CD14-positive monocyte (primary cell): ENCODE measurements at regions not wholly inside any gene's neighbourhood (a gene's known extent, or its start where the extent isn't known, plus 50 kb on each side); places are given as distances from the start of the nearest gene placed in this dataset.

Experiments
- DNase-seq, 3 donors: peaks; one replicate each; pipeline ENCODE4 v3.0.0-alpha.2; 2011 to 2022
- H2AFZ ChIP-seq: 2 replicates; pipeline ENCODE4 v1.6.0; 2012; ENCODE audit warnings: mild to moderate bottlenecking, low read depth, low read length, inconsistent platforms; ENCODE audit not compliant: insufficient read depth, poor library complexity, severe bottlenecking
- H3K27ac ChIP-seq, 2 donors: 1 replicate in 1 of 2; 2 replicates in 1 of 2; pipeline ENCODE4 v1.5.1; 2012 to 2013; ENCODE audit warnings: low read length in 2 of 2, control low read depth in 1 of 2, inconsistent platforms in 1 of 2, low read depth in 1 of 2, mild to moderate bottlenecking in 1 of 2
- H3K27me3 ChIP-seq, 2 donors: one replicate each; pipeline versions ENCODE4 v1.6.0 to v1.6.1; 2011 to 2013; ENCODE audit warnings: low read length in 2 of 2; ENCODE audit not compliant: control insufficient read depth in 2 of 2, insufficient read depth in 2 of 2
- H3K36me3 ChIP-seq, 2 donors: replicated peaks in 1 of 2; 1 replicate in 1 of 2; 2 replicates in 1 of 2; pipeline versions ENCODE4 v1.5.1 to v1.6.1; 2012 to 2013; ENCODE audit warnings: low read length in 2 of 2, control low read depth in 1 of 2, inconsistent platforms in 1 of 2, mild to moderate bottlenecking in 1 of 2; ENCODE audit not compliant: insufficient read depth in 2 of 2, control insufficient read depth in 1 of 2
- H3K4me1 ChIP-seq, 2 donors: 1 replicate in 1 of 2; 2 replicates in 1 of 2; pipeline versions ENCODE4 v1.5.1 to v1.6.1; 2012 to 2013; ENCODE audit warnings: low read length in 2 of 2, control low read depth in 1 of 2, inconsistent platforms in 1 of 2, mild to moderate bottlenecking in 1 of 2, moderate library complexity in 1 of 2; ENCODE audit not compliant: insufficient read depth in 2 of 2, control insufficient read depth in 1 of 2
- H3K4me2 ChIP-seq: replicated peaks from 2 replicates; pipeline ENCODE3; 2012; ENCODE audit warnings: low read length, moderate library complexity, mild to moderate bottlenecking; ENCODE audit not compliant: poor library complexity, severe bottlenecking; ENCODE audit errors: extremely low read depth
- H3K4me3 ChIP-seq, 3 experiments: fragments of 200-600 bp in 1 of 3; sonication (generic) in 1 of 3; replicated peaks in 1 of 3; 1 replicate in 2 of 3; 2 replicates in 1 of 3; pipeline ENCODE4 v1.5.1; 2011 to 2013; ENCODE audit warnings: low read length in 3 of 3, mild to moderate bottlenecking in 3 of 3, control low read depth in 2 of 3, low read depth in 2 of 3, inconsistent platforms in 1 of 3, moderate library complexity in 1 of 3
- H3K79me2 ChIP-seq: 2 replicates; pipeline ENCODE4 v1.6.0; 2012; ENCODE audit warnings: mild to moderate bottlenecking, control low read depth, inconsistent platforms, low read length, moderate library complexity; ENCODE audit not compliant: insufficient read depth
- H3K9ac ChIP-seq: 2 replicates; pipeline ENCODE4 v1.6.0; 2017; ENCODE audit warnings: low read length, mild to moderate bottlenecking; ENCODE audit not compliant: insufficient read depth, poor library complexity, severe bottlenecking
- H3K9me3 ChIP-seq, 2 donors: replicated peaks in 1 of 2; 1 replicate in 1 of 2; 2 replicates in 1 of 2; pipeline versions ENCODE4 v1.5.1 to v1.6.1; 2012 to 2013; ENCODE audit warnings: low read length in 2 of 2, control low read depth in 1 of 2; ENCODE audit not compliant: control insufficient read depth in 1 of 2, insufficient read depth in 1 of 2
- H4K20me1 ChIP-seq: 2 replicates; pipeline ENCODE4 v1.6.0; 2012; ENCODE audit warnings: mild to moderate bottlenecking, low read length, control low read depth, moderate library complexity; ENCODE audit not compliant: insufficient read depth
- H3K27ac Mint-ChIP-seq, 7 donors: one replicate each; pipeline ENCODE4 v1.8.0; 2020; ENCODE audit warnings: mild to moderate bottlenecking in 7 of 7, mixed read lengths in 7 of 7, moderate library complexity in 6 of 7, inconsistent platforms in 2 of 7
- H3K27me3 Mint-ChIP-seq, 3 donors: one replicate each; pipeline ENCODE4 v1.8.0; 2021 to 2022; ENCODE audit warnings: low read depth in 3 of 3, mild to moderate bottlenecking in 3 of 3, mixed read lengths in 3 of 3, moderate library complexity in 3 of 3, inconsistent platforms in 1 of 3
- H3K36me3 Mint-ChIP-seq, 2 donors: one replicate each; pipeline ENCODE4 v1.8.0; 2020; ENCODE audit warnings: mixed read lengths in 2 of 2, inconsistent platforms in 1 of 2, mild to moderate bottlenecking in 1 of 2
- H3K4me1 Mint-ChIP-seq: one replicate; pipeline ENCODE4 v1.8.0; 2020; ENCODE audit warnings: mild to moderate bottlenecking, mixed read lengths
- H3K4me3 Mint-ChIP-seq, 2 donors: one replicate each; pipeline ENCODE4 v1.8.0; 2020; ENCODE audit warnings: mild to moderate bottlenecking in 2 of 2, mixed read lengths in 2 of 2, moderate library complexity in 1 of 2
- H3K9me3 Mint-ChIP-seq, 7 donors: one replicate each; pipeline ENCODE4 v1.8.0; 2020 to 2022; ENCODE audit warnings: mixed read lengths in 7 of 7, mild to moderate bottlenecking in 6 of 7, moderate library complexity in 6 of 7, inconsistent platforms in 2 of 7
- CTCF ChIP-seq: fragments of 200-600 bp; IDR thresholded peaks from one replicate; pipeline ENCODE4 v1.8.0; 2022; ENCODE audit warnings: antibody characterized with exemption, mild to moderate bottlenecking
- WGBS: methylation state at CpG from one replicate; pipeline ENCODE4 v1.1.5; 2013; ENCODE audit warnings: missing lambda C conversion rate; ENCODE audit not compliant: insufficient coverage; 5-methylcytosine and 5-hydroxymethylcytosine counted together
- intact Hi-C, 2 donors: fragments of 100-400 bp; cut with micrococcal nuclease; formaldehyde crosslinking; loops; one replicate each; pipeline versions ENCODE4 v1.15.0 to v1.15.1; 2023

- H3K4me3 ChIP-seq = no peak overlapping the region
- no peaks in the 10 kb centered on the region for H3K9me3 ChIP-seq
- intact Hi-C loops = no loop called here
- no peak overlapping the region for H3K9ac ChIP-seq
- no peak for TF ChIP-seq CTCF
- no peaks in the 10 kb centered on the region for H3K4me1 ChIP-seq
- no peaks in the 10 kb centered on the region for H3K27me3 ChIP-seq
- no peak overlapping the region for H3K27ac Mint-ChIP-seq
- H3K27me3 Mint-ChIP-seq = peaks cover 0 to 10% (median 0%) of the 10 kb centered on the region in 3 donors
- H3K36me3 Mint-ChIP-seq = no peaks in the 10 kb centered on the region
- no peaks in the 10 kb centered on the region for H3K79me2 ChIP-seq
- no peak overlapping the region for H3K4me2 ChIP-seq
- H2AFZ ChIP-seq = no peak overlapping the region
- H3K36me3 ChIP-seq = no peaks in the 10 kb centered on the region
- H3K4me1 Mint-ChIP-seq = no peaks in the 10 kb centered on the region
- H3K9me3 Mint-ChIP-seq = peaks cover 0 to 8% (median 0%) of the 10 kb centered on the region in 7 donors
- H4K20me1 ChIP-seq = no peaks in the 10 kb centered on the region
- WGBS = 71% methylated on average over 6 of the region's 6 CpGs
- H3K27ac ChIP-seq = no peak overlapping the region
- DNase-seq = no peak
- H3K4me3 Mint-ChIP-seq = no peak overlapping the region
These were observed 486.7 kb downstream of the EIPR1 start for GRCh38 chr2:2890901-2891300.

GRCh38 chr2:2890246-2890645 lies 487.4 kb downstream of the EIPR1 start:
- no peaks in the 10 kb centered on the region for H3K36me3 Mint-ChIP-seq
- intact Hi-C loops = no loop called here
- H3K4me2 ChIP-seq = no peak overlapping the region
- H3K4me3 ChIP-seq = no peak overlapping the region
- H2AFZ ChIP-seq = no peak overlapping the region
- H3K79me2 ChIP-seq = no peaks in the 10 kb centered on the region
- H3K4me1 Mint-ChIP-seq = no peaks in the 10 kb centered on the region
- no peaks in the 10 kb centered on the region for H3K4me1 ChIP-seq
- WGBS = 91% methylated on average over 6 of the region's 11 CpGs
- no peaks in the 10 kb centered on the region for H3K27me3 ChIP-seq
- no peak overlapping the region for H3K27ac ChIP-seq
- no peak for DNase-seq
- H3K36me3 ChIP-seq = no peaks in the 10 kb centered on the region
- no peak overlapping the region for H3K27ac Mint-ChIP-seq
- no peak for TF ChIP-seq CTCF
- no peak overlapping the region for H3K9ac ChIP-seq
- H4K20me1 ChIP-seq = no peaks in the 10 kb centered on the region
- H3K27me3 Mint-ChIP-seq = peaks cover 0 to 10% (median 0%) of the 10 kb centered on the region in 3 donors
- H3K9me3 ChIP-seq = no peaks in the 10 kb centered on the region
- no peak overlapping the region for H3K4me3 Mint-ChIP-seq
- H3K9me3 Mint-ChIP-seq = peaks cover 0 to 8% (median 0%) of the 10 kb centered on the region in 7 donors
